ENCODE measurements at regions not wholly inside any gene's neighbourhood (a gene's known extent, or its start where the extent isn't known, plus 50 kb on each side); places are given as distances from the start of the nearest gene placed in this dataset.

DNA sequence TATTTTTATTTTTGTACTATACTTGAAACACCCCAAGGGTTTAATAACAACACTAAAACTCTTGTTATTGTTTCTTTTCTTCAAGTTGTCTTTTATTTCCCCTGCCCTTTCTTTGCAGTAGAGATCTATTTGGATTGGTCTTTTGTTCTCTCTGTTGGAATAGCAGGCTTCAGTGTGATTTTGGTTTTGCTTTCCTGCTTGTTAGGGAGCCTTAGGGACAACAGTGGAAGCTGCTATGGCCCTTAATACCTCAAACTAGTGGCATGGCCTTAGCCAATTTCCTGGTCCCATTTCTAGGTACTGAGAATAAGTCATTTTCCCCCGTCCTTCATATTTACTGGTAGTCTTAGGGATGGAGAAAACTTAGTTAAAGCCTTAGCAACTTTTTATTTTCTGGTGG, 535.4 kb upstream of the NDST4 start:
- ATAC-seq: no peak
- intact Hi-C loops (cut with DNase I, micrococcal nuclease): no loop called here
- Histone ChIP-seq H3K4me3 (no peak overlapping the region), H3K4me1 (ENCODE audit: low read depth) (no peaks in the 10 kb centered on the region), H3K9me3 (no peaks in the 10 kb centered on the region), H3K36me3 (ENCODE audit: low read depth) (no peaks in the 10 kb centered on the region)
- TF ChIP-seq, protein P1, sequence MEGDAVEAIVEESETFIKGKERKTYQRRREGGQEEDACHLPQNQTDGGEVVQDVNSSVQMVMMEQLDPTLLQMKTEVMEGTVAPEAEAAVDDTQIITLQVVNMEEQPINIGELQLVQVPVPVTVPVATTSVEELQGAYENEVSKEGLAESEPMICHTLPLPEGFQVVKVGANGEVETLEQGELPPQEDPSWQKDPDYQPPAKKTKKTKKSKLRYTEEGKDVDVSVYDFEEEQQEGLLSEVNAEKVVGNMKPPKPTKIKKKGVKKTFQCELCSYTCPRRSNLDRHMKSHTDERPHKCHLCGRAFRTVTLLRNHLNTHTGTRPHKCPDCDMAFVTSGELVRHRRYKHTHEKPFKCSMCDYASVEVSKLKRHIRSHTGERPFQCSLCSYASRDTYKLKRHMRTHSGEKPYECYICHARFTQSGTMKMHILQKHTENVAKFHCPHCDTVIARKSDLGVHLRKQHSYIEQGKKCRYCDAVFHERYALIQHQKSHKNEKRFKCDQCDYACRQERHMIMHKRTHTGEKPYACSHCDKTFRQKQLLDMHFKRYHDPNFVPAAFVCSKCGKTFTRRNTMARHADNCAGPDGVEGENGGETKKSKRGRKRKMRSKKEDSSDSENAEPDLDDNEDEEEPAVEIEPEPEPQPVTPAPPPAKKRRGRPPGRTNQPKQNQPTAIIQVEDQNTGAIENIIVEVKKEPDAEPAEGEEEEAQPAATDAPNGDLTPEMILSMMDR (IDR thresholded peaks at IDR 0.05): no peak
- DNase-seq: no peak

GRCh38 chr4:115629270-115629669, 515.9 kb upstream of the NDST4 start:
- intact Hi-C loops (cut with DNase I, micrococcal nuclease): no loop called here
- no peaks in the 10 kb centered on the region for H3K4me1 ChIP-seq (ENCODE audit: low read depth)
- no peak overlapping the region for H3K4me3 ChIP-seq
- DNase-seq: no peak
- no peaks in the 10 kb centered on the region for H3K36me3 ChIP-seq (ENCODE audit: low read depth)
- TF ChIP-seq, protein P1 (IDR thresholded peaks at IDR 0.05): no peak
- no peak for ATAC-seq
- no peaks in the 10 kb centered on the region for H3K9me3 ChIP-seq

GRCh38 chr4:115609631-115610030, 496.2 kb upstream of the NDST4 start:
- Histone ChIP-seq H3K36me3 (ENCODE audit: low read depth) (no peaks in the 10 kb centered on the region), H3K9me3 (no peaks in the 10 kb centered on the region), H3K4me3 (no peak overlapping the region), H3K4me1 (ENCODE audit: low read depth) (no peaks in the 10 kb centered on the region)
- intact Hi-C loops (cut with DNase I, micrococcal nuclease): no loop called here
- no peak for ATAC-seq
- no peak for DNase-seq
- TF ChIP-seq, protein P1 (IDR thresholded peaks at IDR 0.05): no peak

- DNase-seq: no peak
- intact Hi-C loops (cut with DNase I, micrococcal nuclease): no loop called here
- Histone ChIP-seq H3K9me3 (no peaks in the 10 kb centered on the region), H3K36me3 (ENCODE audit: low read depth) (no peaks in the 10 kb centered on the region), H3K4me1 (ENCODE audit: low read depth) (no peaks in the 10 kb centered on the region), H3K4me3 (no peak overlapping the region)
- TF ChIP-seq, protein P1 (IDR thresholded peaks at IDR 0.05): no peak
- ATAC-seq: no peak
Measured at GRCh38 chr4:115607311-115607710, 493.9 kb upstream of the NDST4 start.

DNA sequence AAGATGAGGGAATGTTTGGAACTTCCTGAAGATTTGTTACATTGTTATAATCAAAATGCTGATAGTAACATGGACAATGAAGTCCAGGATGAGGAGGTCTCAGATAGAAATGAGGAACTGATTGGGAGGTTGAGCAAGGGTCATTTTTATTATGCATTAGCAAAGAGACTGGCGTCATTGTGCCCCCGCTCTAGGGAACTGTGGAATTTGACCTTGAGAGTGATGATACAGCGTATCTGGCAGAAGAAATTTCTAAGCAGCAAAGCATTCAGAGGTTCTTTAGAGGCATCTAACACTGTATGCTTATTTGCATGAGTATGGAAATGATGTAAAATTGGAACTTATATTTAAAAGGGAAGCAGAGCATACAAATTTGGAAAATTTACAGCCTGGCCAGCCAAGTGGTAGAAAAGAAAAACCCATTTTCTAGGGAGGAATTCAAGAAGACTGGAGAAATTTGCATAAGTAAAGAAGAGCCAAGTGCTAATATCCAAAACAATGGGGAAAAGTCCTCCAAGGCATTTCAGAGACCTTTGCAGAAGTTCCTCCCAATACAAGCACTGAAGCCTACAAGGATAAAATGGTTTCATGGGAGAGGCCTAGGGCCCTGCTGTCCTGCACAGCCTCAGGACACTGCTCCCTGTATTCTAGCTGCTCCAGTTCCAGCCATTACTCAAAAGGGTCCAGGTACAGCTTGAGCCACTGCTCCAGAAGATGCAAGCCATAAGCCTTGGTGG, 483.0 kb upstream of the NDST4 start:
- Histone ChIP-seq H3K36me3 (ENCODE audit: low read depth) (no peaks in the 10 kb centered on the region), H3K4me3 (no peak overlapping the region), H3K9me3 (no peaks in the 10 kb centered on the region), H3K4me1 (ENCODE audit: low read depth) (no peaks in the 10 kb centered on the region)
- TF ChIP-seq, protein P1 (IDR thresholded peaks at IDR 0.05): no peak
- intact Hi-C loops (cut with DNase I, micrococcal nuclease): no loop called here
- ATAC-seq: no peak
- DNase-seq: no peak

DNA sequence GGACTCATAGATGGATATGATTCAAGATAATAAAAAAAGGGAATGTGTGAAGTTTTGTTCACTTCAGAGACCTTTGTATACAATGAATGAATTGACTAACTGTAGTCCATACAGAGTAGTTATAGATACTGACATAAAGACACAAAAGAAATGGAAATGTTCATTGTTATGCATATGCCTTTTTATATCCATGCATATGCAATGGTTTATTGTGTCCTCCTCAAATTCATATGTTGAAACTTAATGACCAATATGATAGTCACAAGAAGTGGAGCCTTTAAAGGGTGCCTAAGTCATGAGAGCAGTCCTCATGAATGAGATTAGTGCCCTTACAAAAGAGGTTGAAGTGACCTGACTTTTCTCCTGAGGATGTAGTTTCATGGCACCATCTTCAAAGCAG, 467.5 kb upstream of the NDST4 start:
- H3K4me1 ChIP-seq (ENCODE audit: low read depth): no peaks in the 10 kb centered on the region
- intact Hi-C loops (cut with DNase I, micrococcal nuclease): no loop called here
- DNase-seq: no peak
- H3K36me3 ChIP-seq (ENCODE audit: low read depth): no peaks in the 10 kb centered on the region
- no peak overlapping the region for H3K4me3 ChIP-seq
- no peak for ATAC-seq
- TF ChIP-seq, protein P1 (IDR thresholded peaks at IDR 0.05): no peak
- no peaks in the 10 kb centered on the region for H3K9me3 ChIP-seq

Data from mucosa of descending colon (tissue), 3 donors.